GM12874 (cell line): ENCODE measurements at regions not wholly inside any gene's neighbourhood (a gene's known extent, or its start where the extent isn't known, plus 50 kb on each side); places are given as distances from the start of the nearest gene placed in this dataset.

Experiments used
- CTCF ChIP-seq: IDR thresholded peaks from 2 replicates; pipeline ENCODE4 v1.5.1; 2011; ENCODE audit warnings: low read depth, mild to moderate bottlenecking, control low read depth, low read length, moderate library complexity; ENCODE audit not compliant: insufficient read depth

DNA sequence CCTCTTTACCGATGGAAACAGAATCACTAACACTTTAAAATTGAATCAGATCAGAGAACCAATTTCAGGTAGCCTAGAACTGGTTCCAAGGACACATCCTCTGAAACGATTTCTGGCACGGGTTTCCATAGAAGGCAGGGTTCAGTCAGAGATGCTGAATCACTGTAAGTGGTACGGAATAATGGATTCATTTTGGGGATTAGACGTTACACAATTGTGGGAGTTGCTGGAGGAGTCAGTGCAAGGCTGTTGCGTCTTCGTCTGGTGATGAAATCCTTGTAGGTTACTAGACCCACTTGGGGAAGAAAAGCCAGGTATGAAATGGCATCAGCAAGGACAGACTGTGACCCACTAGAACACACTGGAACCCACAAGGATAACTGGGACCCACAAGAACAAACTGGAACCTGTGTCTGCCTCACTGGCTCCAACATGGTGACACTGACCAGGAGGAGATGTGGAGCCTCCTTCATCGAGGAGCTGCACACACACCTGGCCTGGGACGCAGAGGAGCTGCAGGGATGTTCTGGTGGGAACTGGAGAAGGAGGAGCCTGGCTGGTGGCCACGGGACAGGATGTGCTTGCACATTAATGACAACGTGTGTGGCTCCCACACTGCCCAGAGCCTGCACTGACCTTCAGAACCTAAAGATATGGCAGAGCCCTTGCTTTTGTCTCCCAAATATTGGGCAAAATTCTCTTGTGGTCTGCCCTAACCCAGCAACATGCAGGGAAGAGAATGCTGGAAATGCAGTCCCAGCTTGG is 105.1 kb downstream of the TRAPPC11 start:
- no peak for TF ChIP-seq CTCF

GRCh38 chr4:183765251-183765911 is 106.3 kb downstream of the TRAPPC11 start:
- TF ChIP-seq CTCF = no peak

GRCh38 chr4:183766140-183766539 is 107.0 kb downstream of the TRAPPC11 start:
- TF ChIP-seq CTCF = no peak

GRCh38 chr4:183770906-183771305 is 111.8 kb downstream of the TRAPPC11 start:
- TF ChIP-seq CTCF = no peak

- TF ChIP-seq CTCF = no peak
Observed at GRCh38 chr4:183772361-183772760, 113.3 kb downstream of the TRAPPC11 start.

- TF ChIP-seq CTCF = no peak
Observed at GRCh38 chr4:183773790-183774189, 114.7 kb downstream of the TRAPPC11 start.

GRCh38 chr4:183783306-183783705 is 121.8 kb upstream of the STOX2 start:
- no peak for TF ChIP-seq CTCF
